Spleen (tissue), 11 donors: ENCODE measurements at regions not wholly inside any gene's neighbourhood (a gene's known extent, or its start where the extent isn't known, plus 50 kb on each side); places are given as distances from the start of the nearest gene placed in this dataset.
A peak's percentile ranks its signal among the peaks of the same experiment; 100 is the strongest.

Experiments used
- DNase-seq: peaks from one replicate; pipeline ENCODE4 v3.0.0-alpha.2; 2020
- H3K27ac ChIP-seq, 8 donors: fragments of 200-600 bp; sonication (generic) in 7 of 8; 1 replicate in 4 of 8; 2 replicates in 4 of 8; pipeline versions ENCODE4 v1.5.0 to v1.8.0; 2016 to 2021; ENCODE audit warnings: inconsistent platforms in 4 of 8, mild to moderate bottlenecking in 4 of 8, moderate library complexity in 1 of 8
- H3K27me3 ChIP-seq, 7 donors: fragments of 200-600 bp; sonication (generic) in 6 of 7; replicated peaks in 1 of 7; 1 replicate in 4 of 7; 2 replicates in 3 of 7; pipeline versions ENCODE4 v1.5.0 to v1.8.0; 2016 to 2021; ENCODE audit warnings: inconsistent platforms in 3 of 7, mild to moderate bottlenecking in 1 of 7
- H3K36me3 ChIP-seq, 6 donors: fragments of 200-600 bp; sonication (generic) in 5 of 6; 1 replicate in 4 of 6; 2 replicates in 2 of 6; pipeline versions ENCODE4 v1.5.0 to v1.8.0; 2016 to 2021; ENCODE audit warnings: inconsistent platforms in 2 of 6
- H3K4me1 ChIP-seq, 6 donors: fragments of 200-600 bp; sonication (generic) in 5 of 6; 1 replicate in 3 of 6; 2 replicates in 3 of 6; pipeline versions ENCODE4 v1.5.0 to v1.8.0; 2016 to 2021; ENCODE audit warnings: inconsistent platforms in 3 of 6
- H3K4me3 ChIP-seq, 8 donors: fragments of 200-600 bp; sonication (generic) in 7 of 8; 1 replicate in 4 of 8; 2 replicates in 4 of 8; pipeline versions ENCODE4 v1.5.0 to v1.8.0; 2016 to 2021; ENCODE audit warnings: inconsistent platforms in 4 of 8, mild to moderate bottlenecking in 4 of 8, moderate library complexity in 2 of 8
- H3K9me3 ChIP-seq, 8 donors: fragments of 200-600 bp; sonication (generic) in 7 of 8; 1 replicate in 4 of 8; 2 replicates in 4 of 8; pipeline versions ENCODE4 v1.5.0 to v1.8.0; 2016 to 2021; ENCODE audit warnings: inconsistent platforms in 4 of 8
- POLR2A ChIP-seq, 3 donors: fragments of 450-650 bp; IDR thresholded peaks; one replicate each; pipeline ENCODE4 v1.5.1; 2017; ENCODE audit warnings: antibody characterized with exemption in 3 of 3, mild to moderate bottlenecking in 1 of 3
- POLR2AphosphoS5 ChIP-seq, 3 donors: sonication (generic); formaldehyde crosslinking; IDR thresholded peaks; one replicate each; pipeline ENCODE4 v1.5.1; 2017; ENCODE audit warnings: antibody characterized with exemption in 3 of 3
- WGBS, 5 donors: extraction: QIAGEN DNeasy Blood & Tissue Kit in 3 of 5; methylation state at CpG; one replicate each; pipeline versions ENCODE4 v1.1.5 to v1.1.7; 2013 to 2018; 5-methylcytosine and 5-hydroxymethylcytosine counted together
- intact Hi-C: fragments of 100-400 bp; cut with DNase I; formaldehyde crosslinking; loops from one replicate; pipeline ENCODE4 v1.15.0; 2023; ENCODE audit warnings: low total_unique reads
- TF ChIP-seq, protein P1 (sequence below), 11 experiments: fragments of 200-600 bp in 7 of 11; fragments of 450-650 bp in 4 of 11; sonication (generic) in 4 of 11; IDR thresholded peaks in 8 of 11; conservative IDR thresholded peaks in 3 of 11; 1 replicate in 7 of 11; 2 replicates in 4 of 11; pipeline versions ENCODE4 v1.4.0 to v1.8.0; 2016 to 2021; ENCODE audit warnings: antibody characterized with exemption in 11 of 11, inconsistent platforms in 4 of 11, mild to moderate bottlenecking in 1 of 11
- donor health status: healthy with polysubstance abuse.
- donor health status: DM: no; HTN: no; CAD: no; lungs with moderate emphysema.
- donor health status: DM: no; HTN: no; CAD: no.
- donor health status: Bipolar disorder and iron deficiency.
- donor health status: healthy.
- donor health status: DM: no; HTN: no; CAD: no.
- donor health status: DM: yes; HTN: yes; CAD: no.

DNA sequence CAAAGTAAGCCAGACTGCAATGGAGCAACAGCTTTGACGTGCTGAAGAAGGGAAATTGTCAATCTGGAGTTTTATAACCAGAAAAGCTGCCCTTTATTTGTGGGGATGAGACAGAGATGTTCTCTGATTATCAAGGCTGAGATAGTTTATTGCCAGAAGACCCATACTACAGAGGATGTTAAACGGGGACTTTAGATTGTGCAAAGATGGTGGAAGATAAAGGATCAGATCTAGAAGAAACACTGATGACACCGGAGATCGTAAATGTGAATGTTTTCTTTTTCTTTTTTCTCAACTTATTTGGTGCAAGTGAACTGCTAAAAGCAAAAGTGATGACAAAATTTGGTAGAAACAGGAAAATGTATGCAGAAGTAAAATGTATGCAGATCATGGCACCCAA is 178.3 kb upstream of the PLEKHG7 start:
- DNase-seq, result no peak
- TF ChIP-seq POLR2AphosphoS5 (IDR thresholded peaks at IDR 0.05), result no peak
- TF ChIP-seq, protein P1, sequence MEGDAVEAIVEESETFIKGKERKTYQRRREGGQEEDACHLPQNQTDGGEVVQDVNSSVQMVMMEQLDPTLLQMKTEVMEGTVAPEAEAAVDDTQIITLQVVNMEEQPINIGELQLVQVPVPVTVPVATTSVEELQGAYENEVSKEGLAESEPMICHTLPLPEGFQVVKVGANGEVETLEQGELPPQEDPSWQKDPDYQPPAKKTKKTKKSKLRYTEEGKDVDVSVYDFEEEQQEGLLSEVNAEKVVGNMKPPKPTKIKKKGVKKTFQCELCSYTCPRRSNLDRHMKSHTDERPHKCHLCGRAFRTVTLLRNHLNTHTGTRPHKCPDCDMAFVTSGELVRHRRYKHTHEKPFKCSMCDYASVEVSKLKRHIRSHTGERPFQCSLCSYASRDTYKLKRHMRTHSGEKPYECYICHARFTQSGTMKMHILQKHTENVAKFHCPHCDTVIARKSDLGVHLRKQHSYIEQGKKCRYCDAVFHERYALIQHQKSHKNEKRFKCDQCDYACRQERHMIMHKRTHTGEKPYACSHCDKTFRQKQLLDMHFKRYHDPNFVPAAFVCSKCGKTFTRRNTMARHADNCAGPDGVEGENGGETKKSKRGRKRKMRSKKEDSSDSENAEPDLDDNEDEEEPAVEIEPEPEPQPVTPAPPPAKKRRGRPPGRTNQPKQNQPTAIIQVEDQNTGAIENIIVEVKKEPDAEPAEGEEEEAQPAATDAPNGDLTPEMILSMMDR (IDR thresholded peaks at IDR 0.05 in 8 of 11, conservative IDR thresholded peaks at IDR 0.05 in 3 of 11), result no peak
- TF ChIP-seq POLR2A (IDR thresholded peaks at IDR 0.05), result no peak
- Histone ChIP-seq H3K9me3 (peaks cover 0 to 12% (median 0%) of the 10 kb centered on the region in 8 donors), H3K27ac (peak overlapping the region in 2 of 8 donors; percentile 20 to 32), H3K27me3 (no peaks in the 10 kb centered on the region), H3K4me3 (no peak overlapping the region), H3K4me1 (peaks cover 0 to under 1% (median 0%) of the 10 kb centered on the region in 6 donors), H3K36me3 (no peaks in the 10 kb centered on the region)
- WGBS, 5 donors, result 85 to 90% (median 88%) methylated on average over 4 of the region's 4 CpGs
- intact Hi-C loops, result no loop called here

- Histone ChIP-seq H3K9me3 (peaks cover 0 to 12% (median 0%) of the 10 kb centered on the region in 8 donors), H3K27me3 (no peaks in the 10 kb centered on the region), H3K4me1 (peaks cover 0 to 8% (median 0%) of the 10 kb centered on the region in 6 donors), H3K27ac (no peak overlapping the region), H3K4me3 (no peak overlapping the region), H3K36me3 (no peaks in the 10 kb centered on the region)
- no peak for TF ChIP-seq POLR2A (IDR thresholded peaks at IDR 0.05)
- TF ChIP-seq, protein P1 (IDR thresholded peaks at IDR 0.05 in 8 of 11, conservative IDR thresholded peaks at IDR 0.05 in 3 of 11), result no peak
- TF ChIP-seq POLR2AphosphoS5 (IDR thresholded peaks at IDR 0.05), result no peak
- no peak for DNase-seq
- intact Hi-C loops, result no loop called here
Observed at GRCh38 chr12:92520511-92520910, 182.3 kb upstream of the PLEKHG7 start.

DNA sequence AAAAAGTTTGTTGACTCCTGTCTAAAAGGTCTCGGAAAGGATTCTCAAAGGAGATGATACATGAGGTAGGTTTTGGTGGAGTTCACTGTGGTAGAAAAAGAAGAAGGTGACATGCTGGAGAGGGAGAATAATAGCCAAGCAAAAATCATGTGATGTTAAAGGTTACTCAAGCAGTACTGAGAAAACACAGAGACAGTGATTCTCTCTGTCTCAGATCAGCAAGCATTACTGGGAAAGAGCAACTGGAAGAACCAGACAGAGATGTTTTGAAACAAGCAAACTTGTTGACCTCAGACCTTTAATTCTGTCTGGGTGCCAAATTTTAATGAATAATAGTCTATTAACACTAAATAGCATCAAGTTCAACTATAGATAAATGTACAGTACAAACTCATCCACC is 183.5 kb upstream of the PLEKHG7 start:
- WGBS, 5 donors, result 91 to 100% (median 94%) methylated on average over 1 of the region's 1 CpG
- intact Hi-C loops, result no loop called here
- H3K27me3 ChIP-seq, result no peaks in the 10 kb centered on the region
- peaks cover 0 to 9% (median 0%) of the 10 kb centered on the region in 6 donors for H3K4me1 ChIP-seq
- H3K4me3 ChIP-seq, result no peak overlapping the region
- no peak for DNase-seq
- no peak overlapping the region for H3K27ac ChIP-seq
- TF ChIP-seq POLR2A (IDR thresholded peaks at IDR 0.05), result no peak
- TF ChIP-seq POLR2AphosphoS5 (IDR thresholded peaks at IDR 0.05), result no peak
- TF ChIP-seq, protein P1 (IDR thresholded peaks at IDR 0.05 in 8 of 11, conservative IDR thresholded peaks at IDR 0.05 in 3 of 11), result no peak
- H3K9me3 ChIP-seq, result peaks cover 0 to 12% (median 0%) of the 10 kb centered on the region in 8 donors
- H3K36me3 ChIP-seq, result no peaks in the 10 kb centered on the region

DNA sequence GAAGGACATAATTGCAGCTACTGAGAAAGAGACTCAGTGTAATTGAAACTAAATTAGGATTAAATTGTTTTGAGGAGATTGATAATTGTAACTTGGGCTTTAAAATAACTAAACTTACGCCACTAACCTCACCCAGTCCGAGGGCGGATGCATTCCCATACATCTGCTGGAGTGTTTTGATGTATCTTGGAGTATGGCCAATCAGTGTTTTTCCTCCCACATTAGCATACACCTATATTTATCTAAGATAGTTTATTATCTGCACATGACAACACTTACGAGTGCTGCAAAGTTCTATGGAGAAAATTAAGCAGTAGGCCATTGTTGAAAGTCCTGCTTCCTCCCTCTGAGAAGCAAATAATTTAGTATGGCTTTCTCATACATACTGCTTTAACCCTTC is 184.7 kb upstream of the PLEKHG7 start:
- no peak for DNase-seq
- WGBS, 5 donors, result 90 to 100% (median 96%) methylated on average over 4 of the region's 4 CpGs

More for the DNA sequence above, 184.7 kb upstream of the PLEKHG7 start:
- Histone ChIP-seq H3K4me3 (no peak overlapping the region), H3K27ac (no peak overlapping the region), H3K9me3 (peaks cover 0 to 9% (median 0%) of the 10 kb centered on the region in 8 donors), H3K36me3 (no peaks in the 10 kb centered on the region), H3K4me1 (peaks cover 0 to 9% (median 0%) of the 10 kb centered on the region in 6 donors), H3K27me3 (no peaks in the 10 kb centered on the region)
- TF ChIP-seq POLR2AphosphoS5 (IDR thresholded peaks at IDR 0.05), result no peak
- TF ChIP-seq, protein P1 (IDR thresholded peaks at IDR 0.05 in 8 of 11, conservative IDR thresholded peaks at IDR 0.05 in 3 of 11), result no peak
- TF ChIP-seq POLR2A (IDR thresholded peaks at IDR 0.05), result no peak
- intact Hi-C loops, result no loop called here
